ENCODE measurements at regions not wholly inside any gene's neighbourhood (a gene's known extent, or its start where the extent isn't known, plus 50 kb on each side); places are given as distances from the start of the nearest gene placed in this dataset.

DNA sequence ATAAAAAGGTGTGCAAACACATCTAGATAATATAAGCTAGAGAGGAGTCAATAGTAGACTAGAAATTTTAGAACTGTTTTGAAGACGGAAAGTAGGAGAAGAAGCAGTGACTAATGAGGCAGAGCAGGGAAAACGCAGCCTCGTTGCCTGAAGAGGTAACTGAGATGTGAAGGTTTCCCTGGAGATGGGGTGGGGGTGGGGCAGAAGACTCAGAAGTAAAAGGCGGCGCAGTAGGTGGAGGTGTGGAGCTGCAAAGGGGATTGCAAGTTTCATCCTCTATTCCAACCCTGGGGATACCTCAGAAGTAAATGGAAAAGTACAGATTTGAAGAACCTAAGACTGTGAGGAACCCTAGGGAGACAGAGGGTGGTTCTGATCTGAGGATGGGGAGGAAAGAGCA is 109.5 kb downstream of the TMPRSS5 start:
- no peak for ATAC-seq
- peaks cover 13% of the 10 kb centered on the region for H3K9me3 Mint-ChIP-seq
- no peak overlapping the region for H3K27ac Mint-ChIP-seq
- H3K36me3 Mint-ChIP-seq = no peaks in the 10 kb centered on the region
- no peak overlapping the region for H3K4me3 Mint-ChIP-seq
- H3K4me1 Mint-ChIP-seq = no peaks in the 10 kb centered on the region
- peaks cover 72% of the 10 kb centered on the region for H3K27me3 Mint-ChIP-seq

DNA sequence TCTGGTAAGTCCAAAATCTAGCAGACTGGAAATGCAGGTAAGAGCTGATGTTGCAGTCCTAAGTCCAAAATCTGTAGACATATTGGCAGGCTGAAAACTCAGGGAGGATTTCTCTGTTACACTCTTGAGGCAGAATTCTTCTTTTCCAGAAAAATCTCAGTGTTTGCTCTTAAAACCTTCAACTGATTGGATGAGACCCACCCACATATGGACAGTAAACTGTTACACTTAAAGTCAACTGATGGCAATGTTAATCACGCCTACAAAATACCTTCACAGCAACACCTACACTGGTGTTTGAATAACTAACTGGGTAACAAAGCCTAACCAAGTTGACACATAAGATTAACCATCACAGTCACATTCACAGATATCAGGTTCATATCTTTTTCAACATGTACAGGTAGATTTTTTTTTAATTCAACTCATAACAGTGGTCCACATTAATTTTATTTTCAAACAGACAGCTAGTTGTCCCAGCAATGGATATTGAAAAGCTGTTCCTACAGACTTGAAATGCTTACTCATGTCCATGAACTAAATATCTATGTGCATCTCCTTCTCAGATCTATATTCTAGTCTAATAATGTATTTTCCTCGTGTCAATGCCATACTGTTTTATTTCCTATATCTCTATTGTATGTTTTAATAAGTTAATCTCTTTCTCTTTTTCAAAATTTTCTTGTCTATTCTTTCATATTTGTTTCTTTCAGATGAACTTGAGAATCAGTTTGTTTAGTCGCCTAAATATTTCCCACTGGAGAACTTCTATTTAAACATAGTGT is 110.1 kb downstream of the TMPRSS5 start:
- H3K27me3 Mint-ChIP-seq = peaks cover 72% of the 10 kb centered on the region
- H3K9me3 Mint-ChIP-seq = peaks cover 13% of the 10 kb centered on the region
- no peaks in the 10 kb centered on the region for H3K36me3 Mint-ChIP-seq
- no peak overlapping the region for H3K27ac Mint-ChIP-seq
- H3K4me1 Mint-ChIP-seq = no peaks in the 10 kb centered on the region
- no peak overlapping the region for H3K4me3 Mint-ChIP-seq
- ATAC-seq = no peak

- Mint-ChIP-seq H3K9me3 (peaks cover 13% of the 10 kb centered on the region), H3K27ac (no peak overlapping the region), H3K4me1 (no peaks in the 10 kb centered on the region), H3K36me3 (no peaks in the 10 kb centered on the region), H3K27me3 (peaks cover 67% of the 10 kb centered on the region), H3K4me3 (no peak overlapping the region)
- ATAC-seq = no peak
Measured at GRCh38 chr11:113593698-113594308, 112.3 kb downstream of the TMPRSS5 start.

- H3K36me3 Mint-ChIP-seq = no peaks in the 10 kb centered on the region
- H3K9me3 Mint-ChIP-seq = peaks cover 8% of the 10 kb centered on the region
- H3K27me3 Mint-ChIP-seq = peaks cover 40% of the 10 kb centered on the region
- no peak for ATAC-seq
- H3K4me3 Mint-ChIP-seq = no peak overlapping the region
- H3K4me1 Mint-ChIP-seq = no peaks in the 10 kb centered on the region
- no peak overlapping the region for H3K27ac Mint-ChIP-seq
Measured at GRCh38 chr11:113591117-113591516, 115.0 kb downstream of the TMPRSS5 start.

GRCh38 chr11:113587308-113587739 is 112.1 kb upstream of the DRD2 start:
- H3K4me3 Mint-ChIP-seq = no peak overlapping the region
- no peak overlapping the region for H3K27ac Mint-ChIP-seq
- peak; percentile 52 for ATAC-seq
- H3K4me1 Mint-ChIP-seq = no peaks in the 10 kb centered on the region
- H3K9me3 Mint-ChIP-seq = no peaks in the 10 kb centered on the region
- H3K27me3 Mint-ChIP-seq = peaks cover 9% of the 10 kb centered on the region
- no peaks in the 10 kb centered on the region for H3K36me3 Mint-ChIP-seq

DNA sequence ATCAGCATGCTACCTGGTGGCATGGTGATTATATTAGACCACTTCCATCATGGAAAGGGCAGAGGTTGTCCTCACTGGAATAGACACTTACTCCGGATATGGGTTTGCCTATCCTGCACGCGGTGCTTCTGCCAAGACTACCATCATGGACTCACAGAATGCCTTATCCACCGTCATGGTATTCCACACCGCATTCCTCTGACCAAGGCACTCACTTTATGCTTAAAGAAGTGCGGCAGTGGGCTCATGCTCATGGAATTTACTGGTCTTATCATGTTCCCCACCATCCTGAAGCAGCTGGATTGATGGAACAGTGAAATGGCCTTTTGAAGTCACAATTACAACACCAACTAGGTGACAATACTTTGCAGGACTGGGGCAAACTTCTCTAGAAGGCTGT is 109.2 kb upstream of the DRD2 start:
- H3K27ac Mint-ChIP-seq = no peak overlapping the region
- H3K9me3 Mint-ChIP-seq = no peaks in the 10 kb centered on the region

GRCh38 chr11:113581713-113582112 is 106.5 kb upstream of the DRD2 start:
- Mint-ChIP-seq H3K4me1 (peaks cover 10% of the 10 kb centered on the region), H3K27me3 (peaks cover 11% of the 10 kb centered on the region), H3K27ac (no peak overlapping the region), H3K36me3 (no peaks in the 10 kb centered on the region), H3K4me3 (no peak overlapping the region), H3K9me3 (no peaks in the 10 kb centered on the region)
- no peak for ATAC-seq

More for the DNA sequence above, 109.2 kb upstream of the DRD2 start:
- Mint-ChIP-seq H3K36me3 (no peaks in the 10 kb centered on the region), H3K4me3 (no peak overlapping the region), H3K27me3 (no peaks in the 10 kb centered on the region), H3K4me1 (no peaks in the 10 kb centered on the region)
- ATAC-seq = no peak

DNA sequence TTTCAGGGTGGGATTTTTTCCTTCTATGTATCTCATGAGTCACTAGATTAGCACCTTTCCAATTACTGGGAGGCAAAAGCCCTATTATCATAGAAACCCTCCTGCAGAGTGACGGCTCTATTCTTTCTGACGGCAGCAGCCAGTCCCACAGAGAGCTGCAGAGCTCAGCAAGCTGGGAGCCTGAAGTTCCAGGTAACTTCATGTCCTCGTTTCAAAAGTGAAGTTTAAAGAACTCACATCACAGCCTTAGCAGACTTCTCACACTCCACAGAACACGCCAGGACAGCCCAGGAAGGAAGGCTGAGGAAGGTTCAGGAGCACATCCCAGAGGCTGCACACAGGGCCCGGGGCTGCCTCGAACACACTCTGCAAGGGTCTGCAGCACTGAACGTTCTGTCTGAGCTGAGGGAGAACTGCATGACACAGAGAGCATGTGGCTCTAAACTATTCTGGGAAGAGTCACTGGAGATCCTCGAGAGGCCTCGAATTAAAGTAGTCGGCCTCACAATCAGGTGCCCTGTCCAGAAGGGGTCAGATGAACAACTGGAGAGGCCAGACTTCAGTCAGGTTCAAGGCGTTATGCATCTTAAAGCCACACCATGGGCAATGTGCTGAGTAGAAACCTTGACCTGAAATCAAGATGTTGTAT is 104.2 kb upstream of the DRD2 start:
- H3K4me1 Mint-ChIP-seq = peaks cover 10% of the 10 kb centered on the region
- H3K4me3 Mint-ChIP-seq = no peak overlapping the region
- H3K36me3 Mint-ChIP-seq = no peaks in the 10 kb centered on the region
- no peaks in the 10 kb centered on the region for H3K9me3 Mint-ChIP-seq
- H3K27me3 Mint-ChIP-seq = peaks cover 11% of the 10 kb centered on the region
- no peak overlapping the region for H3K27ac Mint-ChIP-seq
- no peak for ATAC-seq

DNA sequence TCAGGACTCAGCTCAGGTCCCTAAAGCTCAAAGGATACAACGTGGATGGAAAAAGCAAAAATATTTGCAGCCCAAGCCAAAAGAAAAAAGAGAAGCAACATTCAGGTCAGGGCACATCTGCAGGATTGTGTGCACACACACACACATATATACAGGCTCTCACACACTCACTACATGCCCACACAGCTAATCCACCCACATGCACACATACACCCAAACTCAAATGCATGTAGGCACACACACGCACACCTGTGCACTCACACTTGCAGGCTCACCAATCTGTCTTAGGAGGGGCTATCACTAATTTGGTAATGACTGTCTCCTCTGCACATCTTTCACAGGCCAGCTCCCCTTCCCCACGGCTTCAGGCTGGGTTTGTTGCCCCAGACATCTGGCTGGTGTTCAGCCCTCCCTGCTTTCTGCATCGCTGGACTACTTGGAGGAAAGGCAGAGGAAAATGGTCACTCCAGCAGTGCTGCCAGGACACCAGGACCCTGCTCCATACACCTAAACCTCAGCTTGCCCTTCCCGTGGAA is 103.6 kb upstream of the DRD2 start:
- Mint-ChIP-seq H3K4me1 (peaks cover 10% of the 10 kb centered on the region), H3K4me3 (no peak overlapping the region), H3K36me3 (no peaks in the 10 kb centered on the region), H3K27me3 (peaks cover 11% of the 10 kb centered on the region), H3K9me3 (no peaks in the 10 kb centered on the region), H3K27ac (no peak overlapping the region)
- no peak for ATAC-seq

GRCh38 chr11:113578033-113578380 is 102.8 kb upstream of the DRD2 start:
- Mint-ChIP-seq H3K4me3 (no peak overlapping the region), H3K4me1 (peaks cover 10% of the 10 kb centered on the region), H3K36me3 (no peaks in the 10 kb centered on the region), H3K27ac (no peak overlapping the region), H3K27me3 (peaks cover 11% of the 10 kb centered on the region), H3K9me3 (no peaks in the 10 kb centered on the region)
- ATAC-seq = no peak

DNA sequence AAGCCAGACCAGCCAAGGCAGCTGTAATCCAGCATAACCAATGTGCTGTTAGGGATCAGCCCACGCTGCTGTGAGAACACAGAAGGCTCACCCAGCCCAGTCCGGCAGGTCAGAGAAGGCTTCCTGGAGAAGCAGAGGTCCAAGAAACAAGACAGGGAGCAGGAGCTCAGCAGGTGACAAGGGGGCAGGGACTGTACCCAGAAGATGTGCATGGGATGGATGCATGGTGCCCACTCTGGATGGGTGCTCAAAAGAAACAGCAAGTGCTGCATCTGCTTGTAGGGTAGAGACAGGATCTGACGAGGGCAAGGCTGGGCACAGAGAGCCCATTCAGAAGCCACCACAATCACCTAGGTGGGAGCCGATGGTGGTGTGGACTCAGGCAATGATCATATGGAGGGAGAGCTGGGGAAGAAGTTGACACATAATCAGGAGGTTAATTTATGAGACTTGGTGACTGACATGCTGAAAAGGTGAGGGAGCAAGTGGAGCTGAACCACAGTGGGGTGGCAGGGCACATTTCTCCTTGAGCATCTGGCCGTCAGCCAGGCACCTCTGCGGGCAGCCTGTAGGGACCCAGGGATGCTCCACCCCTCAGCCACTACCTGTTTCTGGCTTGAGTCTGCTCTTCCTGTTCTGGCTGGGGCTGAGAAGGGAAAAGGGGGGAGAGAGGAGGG is 102.3 kb upstream of the DRD2 start:
- Mint-ChIP-seq H3K4me3 (no peak overlapping the region), H3K27me3 (peaks cover 11% of the 10 kb centered on the region), H3K36me3 (no peaks in the 10 kb centered on the region), H3K4me1 (peaks cover 10% of the 10 kb centered on the region), H3K9me3 (no peaks in the 10 kb centered on the region), H3K27ac (no peak overlapping the region)
- ATAC-seq = no peak

- Mint-ChIP-seq H3K4me3 (no peak overlapping the region), H3K27me3 (peaks cover 11% of the 10 kb centered on the region), H3K4me1 (peaks cover 10% of the 10 kb centered on the region), H3K9me3 (no peaks in the 10 kb centered on the region), H3K27ac (no peak overlapping the region), H3K36me3 (no peaks in the 10 kb centered on the region)
- no peak for ATAC-seq
Measured at GRCh38 chr11:113574586-113574985, 99.4 kb upstream of the DRD2 start.

GRCh38 chr11:113574171-113574570 is 99.0 kb upstream of the DRD2 start:
- Mint-ChIP-seq H3K4me3 (no peak overlapping the region), H3K4me1 (peaks cover 10% of the 10 kb centered on the region), H3K9me3 (no peaks in the 10 kb centered on the region), H3K36me3 (no peaks in the 10 kb centered on the region), H3K27ac (no peak overlapping the region), H3K27me3 (peaks cover 11% of the 10 kb centered on the region)
- ATAC-seq = no peak

DNA sequence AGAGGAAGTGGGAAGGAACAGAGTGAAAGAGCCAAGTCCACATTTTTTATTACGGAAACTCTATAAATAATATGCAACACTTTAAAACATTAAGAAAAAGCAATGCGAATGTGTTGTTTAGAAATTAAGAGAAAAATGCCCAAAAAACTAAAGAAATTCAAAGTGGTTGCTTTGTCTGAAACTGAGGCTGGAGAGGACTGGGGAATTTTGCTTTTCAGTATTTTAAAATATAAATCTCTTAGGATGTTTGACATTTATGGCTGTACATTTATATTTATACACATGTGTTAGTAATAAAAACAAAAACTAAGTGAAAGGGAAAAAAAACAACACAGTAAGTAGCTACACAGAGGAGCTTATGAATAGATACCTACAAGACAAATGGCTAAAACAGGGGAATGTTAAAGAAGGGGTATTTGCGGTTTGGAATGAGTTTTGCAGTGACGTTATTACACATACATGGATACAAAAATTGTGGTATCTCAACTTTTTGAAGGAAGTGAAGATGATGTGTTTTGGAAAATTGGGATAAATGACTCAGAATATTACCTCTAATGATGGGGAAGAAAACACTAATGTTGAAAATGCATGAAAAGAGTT is 97.0 kb upstream of the DRD2 start:
- H3K4me1 Mint-ChIP-seq = no peaks in the 10 kb centered on the region
- H3K27ac Mint-ChIP-seq = no peak overlapping the region
- H3K36me3 Mint-ChIP-seq = no peaks in the 10 kb centered on the region
- H3K9me3 Mint-ChIP-seq = no peaks in the 10 kb centered on the region
- peaks cover 4% of the 10 kb centered on the region for H3K27me3 Mint-ChIP-seq
- no peak overlapping the region for H3K4me3 Mint-ChIP-seq
- ATAC-seq = no peak

- H3K9me3 Mint-ChIP-seq = no peaks in the 10 kb centered on the region
- peaks cover 11% of the 10 kb centered on the region for H3K27me3 Mint-ChIP-seq
- H3K4me1 Mint-ChIP-seq = no peaks in the 10 kb centered on the region
- no peaks in the 10 kb centered on the region for H3K36me3 Mint-ChIP-seq
- no peak for ATAC-seq
- H3K27ac Mint-ChIP-seq = no peak overlapping the region
- H3K4me3 Mint-ChIP-seq = no peak overlapping the region
Measured at GRCh38 chr11:113571531-113571930, 96.3 kb upstream of the DRD2 start.

Data from stimulated activated memory B cell treated with anti-CD40 and anti-IgM and Interleukin-4, amounts not matched to agents 10 μg/mL and 1 μg/mL and 100 μg/mL, for 72 hours (primary cell).